HG02798 (cell line): ENCODE measurements at regions not wholly inside any gene's neighbourhood (a gene's known extent, or its start where the extent isn't known, plus 50 kb on each side); places are given as distances from the start of the nearest gene placed in this dataset.
"Not testable (repeated sequence)": the region's sequence is repeated elsewhere in the genome, so short reads cannot be mapped to it uniquely, and the experiment has no call there.

Experiments used
- ATAC-seq: cut with Tn5 transposase; IDR thresholded peaks from one replicate; pipeline ENCODE4 v1.9.1; 2021; ENCODE audit warnings: mild to moderate bottlenecking; ENCODE audit not compliant: unreplicated experiment, poor library complexity

- no peak for ATAC-seq
Measured at GRCh38 chr7:145490356-145490755, 626.2 kb upstream of the CNTNAP2 start.

- no peak for ATAC-seq
Measured at GRCh38 chr7:145489609-145490008, 627.0 kb upstream of the CNTNAP2 start.

GRCh38 chr7:145488816-145489215 lies 627.8 kb upstream of the CNTNAP2 start:
- ATAC-seq = no peak

- ATAC-seq = no peak
Measured at GRCh38 chr7:145481985-145482384, 634.6 kb upstream of the CNTNAP2 start.

DNA sequence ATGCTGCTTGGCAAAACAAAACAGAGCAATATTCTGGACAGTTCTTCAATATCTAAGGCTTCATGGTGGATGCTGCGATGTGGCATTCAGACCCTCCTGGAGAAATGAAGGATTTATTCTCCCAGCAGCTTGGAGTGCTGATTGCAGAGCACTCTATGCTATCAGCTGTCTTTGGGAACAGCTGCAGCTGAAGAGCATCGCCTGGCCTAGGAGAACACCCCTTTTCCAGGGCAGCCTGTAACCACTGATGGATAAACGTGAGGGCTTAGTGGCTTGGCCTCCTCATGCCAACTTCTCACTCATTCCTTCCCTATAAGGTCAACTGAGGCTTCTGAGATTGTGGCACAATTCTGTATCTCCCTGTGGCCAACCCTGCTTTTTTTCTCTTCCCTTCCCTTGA lies 638.1 kb upstream of the CNTNAP2 start:
- ATAC-seq = no peak

GRCh38 chr7:145474009-145474686 lies 638.3 kb upstream of the TPK1 start:
- no peak for ATAC-seq

DNA sequence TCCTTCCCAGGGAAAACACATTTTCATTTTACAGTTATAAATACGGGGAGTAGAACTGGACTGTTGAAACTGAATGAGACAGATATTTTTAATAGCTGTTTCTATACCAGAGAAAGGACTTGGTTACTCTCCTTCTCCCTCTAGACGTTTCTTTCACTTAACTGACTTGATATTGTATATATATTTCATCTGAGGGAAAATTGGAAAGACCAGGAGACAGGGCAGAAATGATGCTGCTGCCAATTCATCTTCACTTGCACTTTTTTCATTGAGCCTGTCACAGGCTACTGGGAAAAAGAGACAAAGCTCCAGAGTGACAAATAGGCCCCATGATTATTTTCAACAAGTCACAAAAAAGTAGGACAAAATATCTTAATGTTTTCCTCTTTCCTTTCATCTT lies 636.0 kb upstream of the TPK1 start:
- ATAC-seq = no peak

GRCh38 chr7:145464287-145464686 lies 628.4 kb upstream of the TPK1 start:
- ATAC-seq = no peak

DNA sequence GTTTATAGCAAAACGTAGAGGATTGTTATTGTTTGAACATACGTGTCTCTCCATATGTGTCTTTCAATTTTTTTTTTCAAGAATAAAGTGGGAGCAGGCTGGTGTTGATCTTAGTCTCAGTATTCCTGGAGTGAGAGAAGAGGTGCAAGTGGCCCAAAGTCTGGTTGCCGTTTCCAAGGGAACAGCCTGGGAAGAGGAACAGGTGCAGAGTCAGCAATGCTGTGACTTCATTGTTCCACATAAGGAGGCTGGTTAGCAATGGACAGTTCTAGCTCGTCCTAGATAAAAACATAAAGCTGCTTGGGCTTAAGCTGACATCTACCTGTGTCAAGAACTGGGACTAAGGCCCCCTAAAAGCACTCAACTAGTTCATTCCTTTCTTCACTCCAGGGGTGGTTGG lies 626.6 kb upstream of the TPK1 start:
- ATAC-seq = no peak

DNA sequence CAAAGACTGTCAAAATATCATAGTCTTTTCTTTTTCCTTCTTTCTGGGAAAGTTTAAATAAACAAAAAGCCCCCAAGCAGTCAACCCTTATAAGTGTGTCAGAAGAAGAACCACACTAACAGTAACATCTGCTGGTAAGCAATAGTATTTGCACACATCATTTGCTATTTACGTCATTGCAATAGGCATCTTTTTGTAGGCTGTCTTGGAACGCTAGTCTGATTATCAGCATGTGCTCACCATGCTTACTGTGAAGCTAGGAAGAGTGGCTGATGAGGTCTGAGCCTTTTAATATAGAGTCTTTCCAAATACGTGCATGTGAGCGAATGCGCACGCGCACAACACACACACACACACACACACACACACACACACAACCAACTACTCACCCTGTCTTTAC lies 599.0 kb upstream of the TPK1 start:
- no peak for ATAC-seq

- ATAC-seq = peak; percentile 60
Measured at GRCh38 chr7:145431834-145432233, 596.0 kb upstream of the TPK1 start.

GRCh38 chr7:145418481-145418880 lies 582.6 kb upstream of the TPK1 start:
- not testable (repeated sequence) for ATAC-seq

GRCh38 chr7:145411066-145411465 lies 575.2 kb upstream of the TPK1 start:
- no peak for ATAC-seq

GRCh38 chr7:145398758-145399157 lies 562.9 kb upstream of the TPK1 start:
- ATAC-seq = no peak

GRCh38 chr7:145394126-145394525 lies 558.3 kb upstream of the TPK1 start:
- no peak for ATAC-seq

DNA sequence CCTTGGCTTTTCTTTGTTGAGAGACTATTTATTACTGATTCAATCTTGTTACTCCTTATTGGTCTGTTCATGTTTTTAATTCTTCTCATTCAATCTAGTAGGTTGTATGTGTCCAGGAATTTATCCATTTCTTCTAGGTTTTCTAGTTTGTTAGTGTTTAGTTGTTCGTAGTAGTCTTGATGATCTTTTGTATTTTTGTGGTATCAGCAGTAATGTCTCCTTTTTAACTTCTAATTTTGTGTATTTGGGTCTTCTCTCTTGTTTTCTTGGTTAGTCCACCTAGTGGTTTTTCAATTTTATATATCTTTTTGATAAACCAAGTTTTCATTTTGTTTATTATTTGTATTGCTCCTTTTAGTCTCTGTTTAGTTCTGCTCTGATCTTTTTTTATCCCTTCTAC lies 546.9 kb upstream of the TPK1 start:
- no peak for ATAC-seq

- ATAC-seq = no peak
Measured at GRCh38 chr7:145378197-145378596, 542.3 kb upstream of the TPK1 start.

GRCh38 chr7:145360511-145361100 lies 524.8 kb upstream of the TPK1 start:
- ATAC-seq = no peak

DNA sequence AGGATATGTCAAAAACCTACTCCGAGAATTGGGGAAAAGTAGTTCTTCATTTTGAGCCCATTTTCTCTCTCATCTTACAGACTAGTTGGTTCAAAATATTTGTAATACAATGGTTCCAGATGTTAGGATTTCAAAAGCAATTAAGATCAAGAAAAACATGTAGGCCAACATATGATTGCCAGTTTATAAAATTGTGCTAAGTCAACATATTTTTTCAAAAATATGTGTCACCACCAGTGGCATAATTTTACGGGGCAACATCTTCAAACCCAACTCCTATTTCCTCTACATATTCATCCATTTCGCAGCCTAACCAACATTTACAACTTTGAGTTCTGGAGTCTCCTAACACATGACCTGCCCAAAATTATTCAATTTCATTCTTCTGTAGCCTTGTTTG lies 514.5 kb upstream of the TPK1 start:
- no peak for ATAC-seq

- not testable (repeated sequence) for ATAC-seq
Measured at GRCh38 chr7:145349452-145349851, 513.6 kb upstream of the TPK1 start.

DNA sequence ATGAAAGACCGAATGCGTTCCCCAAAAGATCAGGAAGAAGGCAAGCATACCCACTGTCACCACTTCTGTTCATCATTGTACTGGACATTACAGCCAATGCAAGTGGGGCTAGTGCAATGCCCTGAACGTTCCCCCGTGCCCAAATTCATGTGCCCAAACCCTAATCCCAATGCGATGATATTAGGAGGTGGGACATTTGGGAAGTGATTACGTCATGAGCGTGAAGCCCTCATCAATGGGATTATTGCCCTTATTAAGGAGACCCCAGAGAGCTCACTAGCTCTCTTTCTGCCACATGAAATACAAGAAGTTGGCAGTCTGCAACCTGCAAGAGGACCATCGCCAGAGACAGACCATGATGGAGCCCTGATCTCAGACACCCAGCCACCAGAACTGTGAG lies 511.4 kb upstream of the TPK1 start:
- ATAC-seq = no peak

DNA sequence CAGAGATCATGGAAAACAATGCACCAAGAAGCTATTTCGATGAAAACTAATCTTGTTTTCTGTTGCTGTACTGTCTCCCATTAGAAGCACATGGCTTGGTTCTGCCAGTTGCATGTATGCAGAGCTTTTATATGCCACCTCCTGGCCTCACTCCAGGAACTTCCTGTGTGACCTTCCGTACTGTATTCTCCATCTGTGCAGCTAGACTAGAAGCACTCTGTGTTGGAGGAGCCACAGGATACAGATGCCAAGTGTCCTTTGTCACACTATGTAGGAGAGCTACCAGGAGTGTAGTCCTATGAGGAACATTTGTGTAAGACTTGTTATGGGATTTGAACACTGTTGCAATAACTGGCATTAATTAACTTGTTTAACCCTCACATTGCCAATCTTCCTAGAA lies 503.5 kb upstream of the TPK1 start:
- no peak for ATAC-seq
